HEK293T (cell line): ENCODE measurements at regions not wholly inside any gene's neighbourhood (a gene's known extent, or its start where the extent isn't known, plus 50 kb on each side); places are given as distances from the start of the nearest gene placed in this dataset.

Experiments
- CTCF ChIA-PET: fragments of 350-600 bp; formaldehyde crosslinking; extraction: SDS; loops from one replicate; lab custom pipeline; 2021; ENCODE audit warnings: antibody characterized with exemption, inconsistent platforms; lab: Yijun Ruan, JAX
- POLR2A ChIA-PET: fragments of 350-600 bp; formaldehyde crosslinking; extraction: SDS; loops from one replicate; lab custom pipeline; 2020; ENCODE audit warnings: antibody characterized with exemption, inconsistent platforms; lab: Yijun Ruan, JAX
- DNase-seq: peaks from one replicate; pipeline ENCODE4 v3.0.0; 2012; ENCODE audit warnings: mixed read lengths; ENCODE audit errors: extremely low spot score
- ARNT ChIP-seq: fragments of 450-650 bp; IDR thresholded peaks from 2 replicates; pipeline ENCODE4 v1.6.1; 2017; ENCODE audit warnings: mild to moderate bottlenecking
- BHLHE40 ChIP-seq: fragments of 450-650 bp; IDR thresholded peaks from 2 replicates; pipeline ENCODE4 v1.6.1; 2016; ENCODE audit warnings: mild to moderate bottlenecking, moderate library complexity, borderline replicate concordance
- CTBP1 ChIP-seq: fragments of 450-650 bp; IDR thresholded peaks from 2 replicates; pipeline ENCODE4 v1.6.1; 2016; ENCODE audit warnings: borderline replicate concordance
- ELF4 ChIP-seq: fragments of 450-650 bp; IDR thresholded peaks from 2 replicates; pipeline ENCODE4 v1.6.1; 2017; ENCODE audit warnings: antibody characterized with exemption
- FOXA1 ChIP-seq: fragments of 450-650 bp; IDR thresholded peaks from 2 replicates; pipeline ENCODE4 v1.6.1; 2016; ENCODE audit warnings: mild to moderate bottlenecking
- FOXK2 ChIP-seq: fragments of 450-650 bp; IDR thresholded peaks from 2 replicates; pipeline ENCODE4 v1.6.1; 2016; ENCODE audit warnings: mild to moderate bottlenecking
- FOXM1 ChIP-seq: fragments of 450-650 bp; IDR thresholded peaks from 2 replicates; pipeline ENCODE4 v1.6.1; 2017; ENCODE audit warnings: mild to moderate bottlenecking, borderline replicate concordance
- HDGF ChIP-seq: fragments of 450-650 bp; IDR thresholded peaks from 2 replicates; pipeline ENCODE4 v1.6.1; 2017; ENCODE audit warnings: antibody characterized with exemption, borderline replicate concordance
- L3MBTL2 ChIP-seq: fragments of 450-650 bp; conservative IDR thresholded peaks from 2 replicates; pipeline ENCODE4 v1.6.1; 2016; ENCODE audit warnings: mild to moderate bottlenecking
- LEF1 ChIP-seq: fragments of 450-650 bp; IDR thresholded peaks from 2 replicates; pipeline ENCODE4 v1.6.1; 2017; ENCODE audit warnings: mild to moderate bottlenecking, borderline replicate concordance
- NFRKB ChIP-seq: fragments of 450-650 bp; IDR thresholded peaks from 2 replicates; pipeline ENCODE4 v1.6.1; 2016; ENCODE audit warnings: mild to moderate bottlenecking, moderate library complexity
- PKNOX1 ChIP-seq: fragments of 450-650 bp; IDR thresholded peaks from 2 replicates; pipeline ENCODE4 v1.6.1; 2016
- SP1 ChIP-seq: fragments of 450-650 bp; IDR thresholded peaks from 2 replicates; pipeline ENCODE4 v1.6.1; 2017
- SUZ12 ChIP-seq: fragments of 450-650 bp; IDR thresholded peaks from 2 replicates; pipeline ENCODE4 v1.6.1; 2016; ENCODE audit warnings: mild to moderate bottlenecking
- TARDBP ChIP-seq: fragments of 450-650 bp; IDR thresholded peaks from 2 replicates; pipeline ENCODE4 v1.6.1; 2016
- ZNF384 ChIP-seq: fragments of 450-650 bp; IDR thresholded peaks from 2 replicates; pipeline ENCODE4 v1.6.1; 2016

DNA sequence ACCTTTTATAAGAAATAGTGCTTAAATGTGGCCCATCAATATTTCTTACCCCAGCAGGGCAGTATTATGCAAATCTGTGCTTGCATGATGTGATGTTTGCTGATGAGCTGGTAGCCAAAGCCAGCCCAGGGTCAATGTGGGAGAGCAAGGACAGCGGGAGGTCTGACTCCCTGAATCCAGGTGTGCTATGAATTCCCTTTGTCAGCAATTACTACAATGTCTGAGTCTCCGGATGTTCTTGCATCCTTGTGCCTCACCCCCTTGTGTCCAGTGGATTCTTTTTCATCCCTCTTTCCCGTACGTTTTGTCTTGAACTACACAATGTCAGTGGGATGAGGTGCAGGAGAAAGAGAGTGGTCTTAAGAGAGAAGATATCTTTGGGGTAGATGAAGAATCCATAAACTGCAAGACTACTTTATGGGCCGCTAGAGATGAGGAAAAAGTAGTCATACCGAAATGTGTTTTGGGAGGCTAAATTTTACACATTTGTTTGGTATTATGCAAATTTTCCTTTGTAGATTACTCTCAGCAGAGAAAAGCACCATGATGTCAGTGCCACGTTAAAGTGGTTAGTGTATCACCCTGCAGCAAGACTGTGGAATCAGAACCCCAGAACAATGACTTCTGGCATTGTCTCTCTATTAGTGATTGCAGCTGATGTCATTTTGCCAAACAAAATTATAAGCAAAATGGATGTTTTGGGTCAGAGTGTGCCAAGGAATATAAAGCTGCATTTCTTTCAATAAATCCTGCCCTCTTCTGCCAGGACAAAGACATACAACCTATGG is 53.5 kb upstream of the TSHZ3 start:
- ChIA-PET CTCF (no interaction called here), POLR2A (no interaction called here)
- no peak for DNase-seq
- TF ChIP-seq FOXK2 (no peak), SP1 (no peak), ELF4 (no peak), LEF1 (no peak), L3MBTL2 (no peak), TARDBP (no peak), HDGF (no peak), ZNF384 (no peak), CTBP1 (no peak), FOXM1 (no peak), PKNOX1 (no peak), FOXA1 (no peak), SUZ12 (no peak), NFRKB (no peak), BHLHE40 (no peak)

GRCh38 chr19:31406106-31406505 is 56.9 kb upstream of the TSHZ3 start:
- DNase-seq: no peak
- ChIA-PET CTCF (no interaction called here), POLR2A (no interaction called here)
- TF ChIP-seq HDGF (no peak), FOXM1 (no peak), FOXK2 (no peak), BHLHE40 (no peak), LEF1 (no peak), PKNOX1 (no peak), FOXA1 (no peak), SUZ12 (no peak), TARDBP (no peak), CTBP1 (no peak), ZNF384 (no peak), SP1 (no peak), NFRKB (no peak), L3MBTL2 (no peak), ELF4 (no peak), ARNT (no peak)

- TF ChIP-seq TARDBP: no peak
- CTCF ChIA-PET: no interaction called here
- POLR2A ChIA-PET: no interaction called here
- DNase-seq: no peak
Measured at GRCh38 chr19:31408460-31409124, 59.4 kb upstream of the TSHZ3 start.

GRCh38 chr19:31413353-31413752 is 64.1 kb upstream of the TSHZ3 start:
- TF ChIP-seq FOXA1 (no peak), TARDBP (no peak), SP1 (no peak), HDGF (no peak), LEF1 (no peak), ELF4 (no peak), L3MBTL2 (no peak), NFRKB (no peak), FOXM1 (no peak), SUZ12 (no peak), FOXK2 (no peak), BHLHE40 (no peak), CTBP1 (no peak)
- no peak for DNase-seq
- CTCF ChIA-PET: no interaction called here
- POLR2A ChIA-PET: no interaction called here

- ChIA-PET CTCF (no interaction called here), POLR2A (no interaction called here)
- no peak for TF ChIP-seq LEF1
- TF ChIP-seq ZNF384: no peak
- no peak for TF ChIP-seq FOXA1
- TF ChIP-seq BHLHE40: no peak
- no peak for TF ChIP-seq ELF4
- TF ChIP-seq ARNT: no peak
- no peak for TF ChIP-seq SP1
- TF ChIP-seq CTBP1: no peak
- TF ChIP-seq PKNOX1: no peak
- no peak for TF ChIP-seq FOXM1
- no peak for TF ChIP-seq HDGF
- no peak for TF ChIP-seq FOXK2
- no peak for TF ChIP-seq NFRKB
- no peak for TF ChIP-seq TARDBP
- no peak for TF ChIP-seq L3MBTL2
- no peak for TF ChIP-seq SUZ12
- no peak for DNase-seq
Measured at GRCh38 chr19:31415322-31415721, 66.1 kb upstream of the TSHZ3 start.

GRCh38 chr19:31416548-31416947 is 67.3 kb upstream of the TSHZ3 start:
- CTCF ChIA-PET: no interaction called here
- no peak for TF ChIP-seq SP1
- no peak for TF ChIP-seq CTBP1
- TF ChIP-seq ARNT: no peak
- no peak for TF ChIP-seq SUZ12
- no peak for TF ChIP-seq ZNF384
- no peak for TF ChIP-seq ELF4
- TF ChIP-seq LEF1: no peak
- TF ChIP-seq BHLHE40: no peak
- no peak for TF ChIP-seq L3MBTL2
- no peak for TF ChIP-seq NFRKB
- TF ChIP-seq HDGF: no peak
- TF ChIP-seq FOXM1: no peak
- no peak for TF ChIP-seq FOXK2
- no peak for DNase-seq
- POLR2A ChIA-PET: no interaction called here
